ENCODE measurements at regions not wholly inside any gene's neighbourhood (a gene's known extent, or its start where the extent isn't known, plus 50 kb on each side); places are given as distances from the start of the nearest gene placed in this dataset.

- peaks cover 6% of the 10 kb centered on the region; the same call in 1 of the 2 replicates for H3K4me1 Mint-ChIP-seq
- TF ChIP-seq SP1 (CRISPR knock-in tag; conservative IDR thresholded peaks at IDR 0.05) (no peak), PREB (CRISPR knock-in tag; IDR thresholded peaks at IDR 0.05; ENCODE audit: borderline replicate concordance) (no peak), ZNF416 (CRISPR knock-in tag; IDR thresholded peaks at IDR 0.05) (no peak), SOX15 (CRISPR knock-in tag; IDR thresholded peaks at IDR 0.05) (no peak), ZSCAN18 (CRISPR knock-in tag; IDR thresholded peaks at IDR 0.05) (no peak), RELA (CRISPR knock-in tag; IDR thresholded peaks at IDR 0.05; ENCODE audit: borderline replicate concordance) (no peak), ATF6 (CRISPR knock-in tag; IDR thresholded peaks at IDR 0.05) (no peak), CDX4 (CRISPR knock-in tag; IDR thresholded peaks at IDR 0.05; ENCODE audit: borderline replicate concordance) (no peak), ZNF121 (CRISPR knock-in tag; IDR thresholded peaks at IDR 0.05) (no peak), ZNF423 (CRISPR knock-in tag; IDR thresholded peaks at IDR 0.05) (no peak), SMAD3 (CRISPR knock-in tag; IDR thresholded peaks at IDR 0.05; ENCODE audit: borderline replicate concordance) (no peak), MXD4 (CRISPR knock-in tag; IDR thresholded peaks at IDR 0.05; ENCODE audit: borderline replicate concordance) (no peak), ATF3 (CRISPR knock-in tag; conservative IDR thresholded peaks at IDR 0.05) (no peak), ERG (CRISPR knock-in tag; IDR thresholded peaks at IDR 0.05) (no peak), NFYB (CRISPR knock-in tag; conservative IDR thresholded peaks at IDR 0.05; ENCODE audit: low read depth) (no peak), FOXP4 (CRISPR knock-in tag; IDR thresholded peaks at IDR 0.05) (no peak)
- peaks cover 15% of the 10 kb centered on the region for H3K9me3 Mint-ChIP-seq
- ATAC-seq (no peak), DNase-seq (ENCODE audit: low spot score) (no peak)
- H3K4me3 Mint-ChIP-seq, result no peak overlapping the region
- H3K27me3 Mint-ChIP-seq (ENCODE audit: low read depth), result no peaks in the 10 kb centered on the region
- ChIA-PET POLR2A (no interaction called here), CTCF (no interaction called here)
- no peaks in the 10 kb centered on the region for H3K36me3 Mint-ChIP-seq
- no peak overlapping the region for H3K27ac Mint-ChIP-seq
Measured at GRCh38 chr7:19269301-19269700, 124.1 kb upstream of the FERD3L start.

- CTCF ChIA-PET, result no interaction called here
- TF ChIP-seq USF2 (CRISPR knock-in tag; IDR thresholded peaks at IDR 0.05) (no peak), MYBL2 (CRISPR knock-in tag; IDR thresholded peaks at IDR 0.05) (no peak), IRF2 (CRISPR knock-in tag; IDR thresholded peaks at IDR 0.05; ENCODE audit: borderline replicate concordance, low read depth) (no peak), AR (CRISPR knock-in tag; IDR thresholded peaks at IDR 0.05) (no peak)
Measured at GRCh38 chr7:19268737-19269136, 123.5 kb upstream of the FERD3L start.

More at GRCh38 chr7:19268737-19269136, 123.5 kb upstream of the FERD3L start:
- POLR2A ChIA-PET, result no interaction called here
- Mint-ChIP-seq H3K9me3 (peaks cover 15% of the 10 kb centered on the region), H3K4me3 (no peak overlapping the region), H3K4me1 (peaks cover 6% of the 10 kb centered on the region; the same call in 1 of the 2 replicates), H3K27me3 (ENCODE audit: low read depth) (no peaks in the 10 kb centered on the region), H3K27ac (no peak overlapping the region), H3K36me3 (no peaks in the 10 kb centered on the region)
- DNase-seq (ENCODE audit: low spot score) (no peak), ATAC-seq (no peak)
